Keratinocyte (primary cell): ENCODE measurements at regions not wholly inside any gene's neighbourhood (a gene's known extent, or its start where the extent isn't known, plus 50 kb on each side); places are given as distances from the start of the nearest gene placed in this dataset.
"Not testable (repeated sequence)": the region's sequence is repeated elsewhere in the genome, so short reads cannot be mapped to it uniquely, and the experiment has no call there.

ENCODE experiments used
- DNase-seq: peaks from one replicate; pipeline ENCODE4 v3.0.0-alpha.2; 2011; ENCODE audit warnings: low read depth, missing footprints, low spot score
- FAIRE-seq: peaks from 2 replicates; lab custom pipeline; 2011; peaks lifted over from hg19 to GRCh38; lab: Jason Lieb, UNC
- H2AFZ ChIP-seq: 2 replicates; pipeline ENCODE4 v1.6.0; 2012; ENCODE audit warnings: low read length, control low read depth, inconsistent platforms; ENCODE audit not compliant: control insufficient read depth
- H3K27ac ChIP-seq: 2 replicates; pipeline ENCODE4 v1.5.1; 2011; ENCODE audit warnings: low read length; ENCODE audit not compliant: control insufficient read depth, insufficient read depth
- H3K27me3 ChIP-seq: 3 replicates; pipeline ENCODE4 v1.6.0; 2011; ENCODE audit warnings: low read length; ENCODE audit not compliant: control insufficient read depth, insufficient read depth; ENCODE audit errors: extremely low read depth
- H3K36me3 ChIP-seq, 2 experiments: 2 replicates in 1 of 2; 3 replicates in 1 of 2; pipeline ENCODE4 v1.5.1; 2011; ENCODE audit warnings: low read length in 2 of 2, mild to moderate bottlenecking in 1 of 2; ENCODE audit not compliant: control insufficient read depth in 2 of 2, insufficient read depth in 2 of 2; ENCODE audit errors: extremely low read depth in 1 of 2
- H3K4me1 ChIP-seq: 3 replicates; pipeline ENCODE4 v1.5.1; 2011; ENCODE audit warnings: low read length; ENCODE audit not compliant: control insufficient read depth, insufficient read depth; ENCODE audit errors: extremely low read depth
- H3K4me2 ChIP-seq: 3 replicates; pipeline ENCODE4 v1.6.0; 2011; ENCODE audit warnings: low read depth, low read length; ENCODE audit not compliant: control insufficient read depth, insufficient read depth; ENCODE audit errors: extremely low read depth
- H3K4me3 ChIP-seq, 3 experiments: fragments of 200-600 bp in 1 of 3; sonication (generic) in 1 of 3; 2 replicates in 2 of 3; 3 replicates in 1 of 3; pipeline ENCODE4 v1.5.1; 2011 to 2016; ENCODE audit warnings: low read length in 3 of 3, mild to moderate bottlenecking in 3 of 3, control low read depth in 2 of 3, inconsistent platforms in 1 of 3, low read depth in 1 of 3, mixed read lengths in 1 of 3, mixed run types in 1 of 3, moderate library complexity in 1 of 3; ENCODE audit not compliant: control insufficient read depth in 2 of 3, insufficient read depth in 2 of 3; ENCODE audit errors: extremely low read depth in 1 of 3
- H3K79me2 ChIP-seq: 2 replicates; pipeline ENCODE4 v1.6.0; 2012; ENCODE audit warnings: low read length; ENCODE audit not compliant: control insufficient read depth, insufficient read depth
- H3K9ac ChIP-seq: 3 replicates; pipeline ENCODE4 v1.6.0; 2011; ENCODE audit warnings: low read length; ENCODE audit not compliant: control insufficient read depth, insufficient read depth; ENCODE audit errors: extremely low read depth
- H3K9me1 ChIP-seq: 3 replicates; pipeline ENCODE4 v1.6.0; 2011; ENCODE audit warnings: low read length; ENCODE audit not compliant: control insufficient read depth, insufficient read depth; ENCODE audit errors: extremely low read depth
- H3K9me3 ChIP-seq: 2 replicates; pipeline ENCODE4 v1.5.1; 2012; ENCODE audit warnings: low read depth, low read length; ENCODE audit not compliant: control insufficient read depth
- H4K20me1 ChIP-seq: 3 replicates; pipeline ENCODE4 v1.6.0; 2011; ENCODE audit warnings: low read length; ENCODE audit not compliant: control insufficient read depth, insufficient read depth; ENCODE audit errors: extremely low read depth
- CTCF ChIP-seq, 3 experiments: IDR thresholded peaks in 1 of 3; conservative IDR thresholded peaks in 1 of 3; optimal IDR thresholded peaks in 1 of 3; 2 replicates in 2 of 3; 3 replicates in 1 of 3; pipeline versions ENCODE3 to v1.5.1; 2011; ENCODE audit warnings: low read length in 3 of 3, mild to moderate bottlenecking in 3 of 3, moderate library complexity in 2 of 3, control low read depth in 1 of 3, inconsistent platforms in 1 of 3; ENCODE audit not compliant: insufficient read depth in 2 of 3; ENCODE audit errors: extremely low read depth in 1 of 3
- EZH2 ChIP-seq: IDR thresholded peaks from one replicate; pipeline ENCODE4 v1.6.1; 2012; ENCODE audit warnings: inconsistent platforms, mild to moderate bottlenecking, low read length, moderate library complexity
- dilution Hi-C: fragments of 300-500 bp; cut with MboI; formaldehyde crosslinking; loops from one replicate; pipeline ENCODE4 v1.7.0; 2020; ENCODE audit warnings: low sequenced_read_pairs; ENCODE audit not compliant: extremely low pct_ligation_motif_present

- Histone ChIP-seq H3K9me1 (no peaks in the 10 kb centered on the region), H3K4me2 (no peak overlapping the region), H3K4me1 (peaks cover 13% of the 10 kb centered on the region), H4K20me1 (no peaks in the 10 kb centered on the region), H3K4me3 (no peak overlapping the region), H3K27ac (no peak overlapping the region), H3K27me3 (no peaks in the 10 kb centered on the region), H2AFZ (no peak overlapping the region), H3K79me2 (no peaks in the 10 kb centered on the region), H3K9me3 (no peaks in the 10 kb centered on the region), H3K36me3 (no peaks in the 10 kb centered on the region), H3K9ac (no peak overlapping the region)
- peak; percentile 5 for FAIRE-seq
- TF ChIP-seq EZH2 (no peak), CTCF (optimal IDR thresholded peaks at IDR 0.05 in 1 of 3, IDR thresholded peaks at IDR 0.05 in 1 of 3, conservative IDR thresholded peaks at IDR 0.05 in 1 of 3; ENCODE audit: extremely low read depth in 1 of 3, insufficient read depth in 2 of 3, low read length in 3 of 3) (no peak)
- dilution Hi-C loops: no loop called here
- no peak for DNase-seq
Measured at GRCh38 chr10:94122211-94122610, 128.5 kb downstream of the PLCE1 start.

GRCh38 chr10:94123258-94123995, 129.7 kb downstream of the PLCE1 start:
- Histone ChIP-seq H3K9me3 (no peaks in the 10 kb centered on the region), H3K79me2 (no peaks in the 10 kb centered on the region), H4K20me1 (no peaks in the 10 kb centered on the region), H3K4me2 (no peak overlapping the region), H3K9ac (no peak overlapping the region), H3K9me1 (no peaks in the 10 kb centered on the region), H3K4me3 (no peak overlapping the region), H3K36me3 (no peaks in the 10 kb centered on the region), H3K27ac (no peak overlapping the region), H3K27me3 (no peaks in the 10 kb centered on the region), H2AFZ (no peak overlapping the region), H3K4me1 (peaks cover 13% of the 10 kb centered on the region)
- peak; percentile 87 for FAIRE-seq
- no peak for DNase-seq
- dilution Hi-C loops: no loop called here
- TF ChIP-seq CTCF (optimal IDR thresholded peaks at IDR 0.05 in 1 of 3, IDR thresholded peaks at IDR 0.05 in 1 of 3, conservative IDR thresholded peaks at IDR 0.05 in 1 of 3; ENCODE audit: extremely low read depth in 1 of 3, insufficient read depth in 2 of 3, low read length in 3 of 3) (no peak), EZH2 (no peak)

GRCh38 chr10:94124147-94124546, 130.4 kb downstream of the PLCE1 start:
- dilution Hi-C loops, DNase-seq, H3K27ac ChIP-seq, H3K4me3 ChIP-seq, H3K4me2 ChIP-seq, H3K79me2 ChIP-seq, H3K9me1 ChIP-seq, H3K9ac ChIP-seq, H2AFZ ChIP-seq, H4K20me1 ChIP-seq, H3K27me3 ChIP-seq, FAIRE-seq, H3K9me3 ChIP-seq, H3K36me3 ChIP-seq: not testable (repeated sequence)
- peaks cover 13% of the 10 kb centered on the region for H3K4me1 ChIP-seq

- H3K4me1 ChIP-seq: peaks cover 13% of the 10 kb centered on the region
- H3K9ac ChIP-seq, H3K36me3 ChIP-seq, H4K20me1 ChIP-seq, H3K27ac ChIP-seq, H3K9me1 ChIP-seq, H3K4me2 ChIP-seq, H3K9me3 ChIP-seq, FAIRE-seq, DNase-seq, H3K4me3 ChIP-seq, H3K27me3 ChIP-seq, H2AFZ ChIP-seq, dilution Hi-C loops, H3K79me2 ChIP-seq: not testable (repeated sequence)
Measured at GRCh38 chr10:94125268-94125667, 131.5 kb downstream of the PLCE1 start.
